ENCODE measurements at regions not wholly inside any gene's neighbourhood (a gene's known extent, or its start where the extent isn't known, plus 50 kb on each side); places are given as distances from the start of the nearest gene placed in this dataset.

GRCh38 chr3:83193526-83193925, 1432.1 kb upstream of the GBE1 start:
- no peak overlapping the region for H3K4me3 Mint-ChIP-seq
- no peak overlapping the region for H3K27ac Mint-ChIP-seq
- no peaks in the 10 kb centered on the region for H3K27me3 Mint-ChIP-seq
- H3K9me3 ChIP-seq (ENCODE audit: control insufficient read depth, low read length, poor library complexity, severe bottlenecking) = no peaks in the 10 kb centered on the region
- H3K4me1 Mint-ChIP-seq = no peaks in the 10 kb centered on the region
- ATAC-seq (no peak), DNase-seq (no peak)
- H3K36me3 Mint-ChIP-seq (ENCODE audit: low read depth) = no peaks in the 10 kb centered on the region

GRCh38 chr3:83189634-83190033, 1428.2 kb upstream of the GBE1 start:
- Mint-ChIP-seq H3K36me3 (ENCODE audit: low read depth) (no peaks in the 10 kb centered on the region), H3K27ac (no peak overlapping the region), H3K27me3 (no peaks in the 10 kb centered on the region), H3K4me3 (no peak overlapping the region), H3K4me1 (no peaks in the 10 kb centered on the region)
- ATAC-seq = no peak
- no peaks in the 10 kb centered on the region for H3K9me3 ChIP-seq (ENCODE audit: control insufficient read depth, low read length, poor library complexity, severe bottlenecking)
- DNase-seq = no peak

GRCh38 chr3:83169473-83169872, 1408.0 kb upstream of the GBE1 start:
- Mint-ChIP-seq H3K27me3 (no peaks in the 10 kb centered on the region), H3K27ac (no peak overlapping the region), H3K4me3 (no peak overlapping the region), H3K36me3 (ENCODE audit: low read depth) (no peaks in the 10 kb centered on the region), H3K4me1 (no peaks in the 10 kb centered on the region)
- no peaks in the 10 kb centered on the region for H3K9me3 ChIP-seq (ENCODE audit: control insufficient read depth, low read length, poor library complexity, severe bottlenecking)
- ATAC-seq (no peak), DNase-seq (no peak)

- Mint-ChIP-seq H3K27ac (no peak overlapping the region), H3K4me3 (no peak overlapping the region)
- ATAC-seq = no peak
Measured at GRCh38 chr3:83150896-83151295, 1389.5 kb upstream of the GBE1 start.

GRCh38 chr3:83140983-83141382, 1379.5 kb upstream of the GBE1 start:
- DNase-seq (no peak), ATAC-seq (no peak)
- Mint-ChIP-seq H3K36me3 (ENCODE audit: low read depth) (no peaks in the 10 kb centered on the region), H3K27me3 (no peaks in the 10 kb centered on the region), H3K4me1 (no peaks in the 10 kb centered on the region), H3K4me3 (no peak overlapping the region), H3K27ac (no peak overlapping the region)
- H3K9me3 ChIP-seq (ENCODE audit: control insufficient read depth, low read length, poor library complexity, severe bottlenecking) = peaks cover 3% of the 10 kb centered on the region

More at GRCh38 chr3:83150896-83151295, 1389.5 kb upstream of the GBE1 start:
- H3K27me3 Mint-ChIP-seq = no peaks in the 10 kb centered on the region
- H3K9me3 ChIP-seq (ENCODE audit: control insufficient read depth, low read length, poor library complexity, severe bottlenecking) = no peaks in the 10 kb centered on the region
- no peaks in the 10 kb centered on the region for H3K36me3 Mint-ChIP-seq (ENCODE audit: low read depth)
- no peaks in the 10 kb centered on the region for H3K4me1 Mint-ChIP-seq
- DNase-seq = no peak

- H3K27me3 Mint-ChIP-seq = no peaks in the 10 kb centered on the region
- no peak overlapping the region for H3K27ac Mint-ChIP-seq
- H3K36me3 Mint-ChIP-seq (ENCODE audit: low read depth) = no peaks in the 10 kb centered on the region
- no peaks in the 10 kb centered on the region for H3K4me1 Mint-ChIP-seq
- ATAC-seq = no peak
- no peak for DNase-seq
- H3K9me3 ChIP-seq (ENCODE audit: control insufficient read depth, low read length, poor library complexity, severe bottlenecking) = no peaks in the 10 kb centered on the region
- H3K4me3 Mint-ChIP-seq = no peak overlapping the region
Measured at GRCh38 chr3:83131236-83131635, 1369.8 kb upstream of the GBE1 start.

GRCh38 chr3:83122774-83123350, 1361.4 kb upstream of the GBE1 start:
- no peak overlapping the region for H3K27ac Mint-ChIP-seq
- H3K36me3 Mint-ChIP-seq (ENCODE audit: low read depth) = no peaks in the 10 kb centered on the region
- no peaks in the 10 kb centered on the region for H3K4me1 Mint-ChIP-seq
- H3K4me3 Mint-ChIP-seq = no peak overlapping the region
- no peak for ATAC-seq
- no peaks in the 10 kb centered on the region for H3K9me3 ChIP-seq (ENCODE audit: control insufficient read depth, low read length, poor library complexity, severe bottlenecking)
- H3K27me3 Mint-ChIP-seq = no peaks in the 10 kb centered on the region
- no peak for DNase-seq

GRCh38 chr3:83093222-83093572, 1331.8 kb upstream of the GBE1 start:
- ATAC-seq (no peak), DNase-seq (no peak)
- H3K27me3 Mint-ChIP-seq = no peaks in the 10 kb centered on the region
- H3K36me3 Mint-ChIP-seq (ENCODE audit: low read depth) = no peaks in the 10 kb centered on the region
- H3K4me3 Mint-ChIP-seq = no peak overlapping the region
- no peak overlapping the region for H3K27ac Mint-ChIP-seq
- H3K9me3 ChIP-seq (ENCODE audit: control insufficient read depth, low read length, poor library complexity, severe bottlenecking) = no peaks in the 10 kb centered on the region
- H3K4me1 Mint-ChIP-seq = no peaks in the 10 kb centered on the region

GRCh38 chr3:83092521-83093221, 1331.2 kb upstream of the GBE1 start:
- no peaks in the 10 kb centered on the region for H3K36me3 Mint-ChIP-seq (ENCODE audit: low read depth)
- no peak overlapping the region for H3K4me3 Mint-ChIP-seq
- DNase-seq = no peak
- H3K27me3 Mint-ChIP-seq = no peaks in the 10 kb centered on the region
- ATAC-seq = no peak
- no peaks in the 10 kb centered on the region for H3K9me3 ChIP-seq (ENCODE audit: control insufficient read depth, low read length, poor library complexity, severe bottlenecking)
- H3K27ac Mint-ChIP-seq = no peak overlapping the region
- no peaks in the 10 kb centered on the region for H3K4me1 Mint-ChIP-seq

- ATAC-seq = no peak
- H3K4me3 Mint-ChIP-seq = no peak overlapping the region
- no peaks in the 10 kb centered on the region for H3K36me3 Mint-ChIP-seq (ENCODE audit: low read depth)
- H3K4me1 Mint-ChIP-seq = no peaks in the 10 kb centered on the region
- H3K27ac Mint-ChIP-seq = no peak overlapping the region
- no peaks in the 10 kb centered on the region for H3K27me3 Mint-ChIP-seq
- no peak for DNase-seq
- no peaks in the 10 kb centered on the region for H3K9me3 ChIP-seq (ENCODE audit: control insufficient read depth, low read length, poor library complexity, severe bottlenecking)
Measured at GRCh38 chr3:83076041-83076440, 1314.6 kb upstream of the GBE1 start.

- Mint-ChIP-seq H3K27me3 (no peaks in the 10 kb centered on the region), H3K27ac (no peak overlapping the region), H3K36me3 (ENCODE audit: low read depth) (no peaks in the 10 kb centered on the region), H3K4me1 (no peaks in the 10 kb centered on the region), H3K4me3 (no peak overlapping the region)
- DNase-seq (no peak), ATAC-seq (no peak)
- no peaks in the 10 kb centered on the region for H3K9me3 ChIP-seq (ENCODE audit: control insufficient read depth, low read length, poor library complexity, severe bottlenecking)
Measured at GRCh38 chr3:83074485-83074884, 1313.0 kb upstream of the GBE1 start.

- Mint-ChIP-seq H3K27me3 (no peaks in the 10 kb centered on the region), H3K36me3 (ENCODE audit: low read depth) (no peaks in the 10 kb centered on the region), H3K4me3 (no peak overlapping the region), H3K27ac (no peak overlapping the region), H3K4me1 (no peaks in the 10 kb centered on the region)
- H3K9me3 ChIP-seq (ENCODE audit: control insufficient read depth, low read length, poor library complexity, severe bottlenecking) = peaks cover 3% of the 10 kb centered on the region
- ATAC-seq (no peak), DNase-seq (no peak)
Measured at GRCh38 chr3:83065851-83066460, 1304.5 kb upstream of the GBE1 start.

- Mint-ChIP-seq H3K4me3 (no peak overlapping the region), H3K36me3 (ENCODE audit: low read depth) (no peaks in the 10 kb centered on the region), H3K4me1 (no peaks in the 10 kb centered on the region), H3K27me3 (no peaks in the 10 kb centered on the region), H3K27ac (no peak overlapping the region)
- DNase-seq = no peak
- peaks cover 3% of the 10 kb centered on the region for H3K9me3 ChIP-seq (ENCODE audit: control insufficient read depth, low read length, poor library complexity, severe bottlenecking)
- no peak for ATAC-seq
Measured at GRCh38 chr3:83063446-83063845, 1302.0 kb upstream of the GBE1 start.

GRCh38 chr3:83048556-83048955, 1287.1 kb upstream of the GBE1 start:
- Mint-ChIP-seq H3K36me3 (ENCODE audit: low read depth) (no peaks in the 10 kb centered on the region), H3K27me3 (no peaks in the 10 kb centered on the region), H3K4me3 (no peak overlapping the region), H3K27ac (no peak overlapping the region), H3K4me1 (no peaks in the 10 kb centered on the region)
- H3K9me3 ChIP-seq (ENCODE audit: control insufficient read depth, low read length, poor library complexity, severe bottlenecking) = no peaks in the 10 kb centered on the region
- DNase-seq (no peak), ATAC-seq (no peak)

Data from T-helper 17 cell (primary cell).